ENCODE measurements at regions not wholly inside any gene's neighbourhood (a gene's known extent, or its start where the extent isn't known, plus 50 kb on each side); places are given as distances from the start of the nearest gene placed in this dataset.

- no peaks in the 10 kb centered on the region for H3K9me3 ChIP-seq (ENCODE audit: control insufficient read depth, insufficient read depth, low read length)
- H4K20me1 ChIP-seq (ENCODE audit: control insufficient read depth, insufficient read depth, low read depth, low read length) = no peaks in the 10 kb centered on the region
- no peak overlapping the region for H3K4me3 ChIP-seq (ENCODE audit: low read length)
- H3K27me3 ChIP-seq (ENCODE audit: control insufficient read depth, low read length) = no peaks in the 10 kb centered on the region
- no peak overlapping the region for H3K27ac ChIP-seq (ENCODE audit: low read depth, low read length)
- H3K36me3 ChIP-seq (ENCODE audit: control insufficient read depth, low read length) = no peaks in the 10 kb centered on the region
- H3K9me2 ChIP-seq (replicated peaks; ENCODE audit: control insufficient read depth, low read length) = no peaks in the 10 kb centered on the region
- TF ChIP-seq EZH2phosphoT487 (IDR thresholded peaks at IDR 0.05; ENCODE audit: borderline replicate concordance, low read length) = no peak
- peak; percentile 44 for TF ChIP-seq CTCF (IDR thresholded peaks at IDR 0.05; ENCODE audit: low read depth, low read length, poor library complexity, severe bottlenecking)
- no peaks in the 10 kb centered on the region for H3F3A ChIP-seq (ENCODE audit: control insufficient read depth, insufficient read depth)
- H3K4me2 ChIP-seq (ENCODE audit: low read length) = no peak overlapping the region
- H3K4me1 ChIP-seq (ENCODE audit: control insufficient read depth, low read length) = no peaks in the 10 kb centered on the region
- no peaks in the 10 kb centered on the region for H3K79me2 ChIP-seq (ENCODE audit: control insufficient read depth, low read length)
These were observed 57.3 kb upstream of the TCEAL2 start for GRCh38 chrX:102067966-102068723.

GRCh38 chrX:102063445-102064074 lies 61.9 kb upstream of the TCEAL2 start:
- Histone ChIP-seq H3K9me2 (replicated peaks; ENCODE audit: control insufficient read depth, low read length) (no peaks in the 10 kb centered on the region), H3K4me3 (ENCODE audit: low read length) (no peak overlapping the region), H3K27ac (ENCODE audit: low read depth, low read length) (no peak overlapping the region), H3F3A (ENCODE audit: control insufficient read depth, insufficient read depth) (no peaks in the 10 kb centered on the region), H3K9me3 (ENCODE audit: control insufficient read depth, insufficient read depth, low read length) (no peaks in the 10 kb centered on the region), H3K36me3 (ENCODE audit: control insufficient read depth, low read length) (no peaks in the 10 kb centered on the region), H3K4me1 (ENCODE audit: control insufficient read depth, low read length) (no peaks in the 10 kb centered on the region), H3K27me3 (ENCODE audit: control insufficient read depth, low read length) (no peaks in the 10 kb centered on the region), H3K4me2 (ENCODE audit: low read length) (no peak overlapping the region), H3K79me2 (ENCODE audit: control insufficient read depth, low read length) (no peaks in the 10 kb centered on the region), H4K20me1 (ENCODE audit: control insufficient read depth, insufficient read depth, low read depth, low read length) (no peaks in the 10 kb centered on the region)
- TF ChIP-seq EZH2phosphoT487 (IDR thresholded peaks at IDR 0.05; ENCODE audit: borderline replicate concordance, low read length) (no peak), CTCF (IDR thresholded peaks at IDR 0.05; ENCODE audit: low read depth, low read length, poor library complexity, severe bottlenecking) (no peak)

DNA sequence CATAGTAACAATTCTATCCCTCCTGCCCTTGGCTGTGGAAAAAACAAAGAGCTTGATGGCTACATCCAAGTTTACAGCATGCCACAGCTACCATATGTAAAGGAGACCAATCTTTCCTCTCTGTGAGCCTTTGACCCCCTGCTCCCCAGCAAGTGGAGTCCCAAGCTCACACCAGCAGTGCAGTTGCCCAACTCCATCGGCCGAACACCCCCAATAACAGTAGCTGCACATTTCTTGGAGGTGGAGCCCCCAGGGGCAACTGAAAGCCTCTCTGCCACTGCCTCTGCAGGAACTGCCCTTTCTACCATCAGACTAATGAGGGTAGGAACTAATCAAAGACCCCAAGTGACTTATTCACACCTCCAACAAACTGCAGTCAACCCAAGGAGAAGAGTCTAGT lies 81.0 kb upstream of the TCEAL2 start:
- H3K4me3 ChIP-seq (ENCODE audit: low read length) = no peak overlapping the region
- TF ChIP-seq CTCF (IDR thresholded peaks at IDR 0.05; ENCODE audit: low read depth, low read length, poor library complexity, severe bottlenecking) = no peak
- TF ChIP-seq EZH2phosphoT487 (IDR thresholded peaks at IDR 0.05; ENCODE audit: borderline replicate concordance, low read length) = no peak

More for the DNA sequence above, 81.0 kb upstream of the TCEAL2 start:
- H3K36me3 ChIP-seq (ENCODE audit: control insufficient read depth, low read length) = no peaks in the 10 kb centered on the region
- no peaks in the 10 kb centered on the region for H3K27me3 ChIP-seq (ENCODE audit: control insufficient read depth, low read length)
- no peaks in the 10 kb centered on the region for H3K9me2 ChIP-seq (replicated peaks; ENCODE audit: control insufficient read depth, low read length)
- no peak overlapping the region for H3K27ac ChIP-seq (ENCODE audit: low read depth, low read length)
- no peaks in the 10 kb centered on the region for H3K9me3 ChIP-seq (ENCODE audit: control insufficient read depth, insufficient read depth, low read length)
- H3K4me2 ChIP-seq (ENCODE audit: low read length) = no peak overlapping the region
- H3F3A ChIP-seq (ENCODE audit: control insufficient read depth, insufficient read depth) = no peaks in the 10 kb centered on the region
- H3K79me2 ChIP-seq (ENCODE audit: control insufficient read depth, low read length) = no peaks in the 10 kb centered on the region
- H3K4me1 ChIP-seq (ENCODE audit: control insufficient read depth, low read length) = no peaks in the 10 kb centered on the region
- H4K20me1 ChIP-seq (ENCODE audit: control insufficient read depth, insufficient read depth, low read depth, low read length) = no peaks in the 10 kb centered on the region

Data from DOHH2 (cell line).